ENCODE measurements at regions not wholly inside any gene's neighbourhood (a gene's known extent, or its start where the extent isn't known, plus 50 kb on each side); places are given as distances from the start of the nearest gene placed in this dataset.

GRCh38 chr16:6335072-6335471 is 997.6 kb upstream of the RBFOX1 start:
- H3K27me3 Mint-ChIP-seq: no peaks in the 10 kb centered on the region
- POLR2A ChIA-PET: no interaction called here
- DNase-seq (peak; percentile 40), ATAC-seq (no peak)
- intact Hi-C loops (cut with micrococcal nuclease): no loop called here
- H3K36me3 Mint-ChIP-seq (ENCODE audit: low read depth): no peaks in the 10 kb centered on the region
- H3K4me1 Mint-ChIP-seq (ENCODE audit: low read depth): no peaks in the 10 kb centered on the region
- H3K27ac Mint-ChIP-seq: no peak overlapping the region
- peak; percentile 50 for TF ChIP-seq CTCF (IDR thresholded peaks at IDR 0.05)
- peaks cover 13% of the 10 kb centered on the region for H3K9me3 Mint-ChIP-seq
- CTCF ChIA-PET: no interaction called here
- H3K4me3 Mint-ChIP-seq: no peak overlapping the region

GRCh38 chr16:6331770-6332169 is 1000.9 kb upstream of the RBFOX1 start:
- Mint-ChIP-seq H3K4me3 (no peak overlapping the region), H3K27ac (no peak overlapping the region), H3K9me3 (peaks cover 10% of the 10 kb centered on the region), H3K27me3 (no peaks in the 10 kb centered on the region), H3K36me3 (ENCODE audit: low read depth) (no peaks in the 10 kb centered on the region), H3K4me1 (ENCODE audit: low read depth) (no peaks in the 10 kb centered on the region)
- ATAC-seq: no peak
- TF ChIP-seq CTCF (IDR thresholded peaks at IDR 0.05): no peak
- intact Hi-C loops (cut with micrococcal nuclease): no loop called here
- ChIA-PET CTCF (no interaction called here), POLR2A (no interaction called here)
- DNase-seq: no peak

- Mint-ChIP-seq H3K27ac (no peak overlapping the region), H3K27me3 (no peaks in the 10 kb centered on the region), H3K9me3 (peaks cover 8% of the 10 kb centered on the region), H3K36me3 (ENCODE audit: low read depth) (no peaks in the 10 kb centered on the region), H3K4me3 (no peak overlapping the region), H3K4me1 (ENCODE audit: low read depth) (no peaks in the 10 kb centered on the region)
- intact Hi-C loops (cut with micrococcal nuclease): no loop called here
- ChIA-PET CTCF (no interaction called here), POLR2A (no interaction called here)
- no peak for TF ChIP-seq CTCF (IDR thresholded peaks at IDR 0.05)
- ATAC-seq (no peak), DNase-seq (no peak)
Measured at GRCh38 chr16:6317934-6318333, 1014.7 kb upstream of the RBFOX1 start.

- ATAC-seq: no peak
- Mint-ChIP-seq H3K27me3 (no peaks in the 10 kb centered on the region), H3K9me3 (peaks cover 9% of the 10 kb centered on the region), H3K4me3 (no peak overlapping the region), H3K36me3 (ENCODE audit: low read depth) (no peaks in the 10 kb centered on the region), H3K27ac (no peak overlapping the region), H3K4me1 (ENCODE audit: low read depth) (no peaks in the 10 kb centered on the region)
- TF ChIP-seq CTCF (IDR thresholded peaks at IDR 0.05): no peak
- ChIA-PET POLR2A (no interaction called here), CTCF (no interaction called here)
- no peak for DNase-seq
- intact Hi-C loops (cut with micrococcal nuclease): no loop called here
Measured at GRCh38 chr16:6309271-6309670, 1023.4 kb upstream of the RBFOX1 start.

GRCh38 chr16:6308176-6308575 is 1024.5 kb upstream of the RBFOX1 start:
- Mint-ChIP-seq H3K27ac (no peak overlapping the region), H3K27me3 (no peaks in the 10 kb centered on the region), H3K4me3 (no peak overlapping the region), H3K36me3 (ENCODE audit: low read depth) (no peaks in the 10 kb centered on the region), H3K9me3 (peaks cover 8% of the 10 kb centered on the region), H3K4me1 (ENCODE audit: low read depth) (no peaks in the 10 kb centered on the region)
- CTCF ChIA-PET: no interaction called here
- no peak for ATAC-seq
- POLR2A ChIA-PET: no interaction called here
- intact Hi-C loops (cut with micrococcal nuclease): no loop called here
- no peak for DNase-seq
- no peak for TF ChIP-seq CTCF (IDR thresholded peaks at IDR 0.05)

Data from activated CD8-positive, alpha-beta T cell treated with anti-CD3 and anti-CD28 coated beads for 36 hours (primary cell).